Upper lobe of right lung (tissue), 1 donor: ENCODE measurements at regions not wholly inside any gene's neighbourhood (a gene's known extent, or its start where the extent isn't known, plus 50 kb on each side); places are given as distances from the start of the nearest gene placed in this dataset.

Experiments used
- ATAC-seq: fragments of 200-7000 bp; cut with Tn5 transposase; one replicate; pipeline ENCODE4 v1.9.1; 2020; ENCODE audit warnings: mild to moderate bottlenecking, moderate library complexity
- DNase-seq: peaks from one replicate; pipeline ENCODE4 v3.0.0-alpha.2; 2020
- H3K27ac ChIP-seq: fragments of 200-600 bp; one replicate; pipeline ENCODE4 v1.8.0; 2022
- H3K27me3 ChIP-seq: fragments of 200-600 bp; one replicate; pipeline ENCODE4 v1.8.0; 2022; ENCODE audit warnings: mild to moderate bottlenecking
- H3K36me3 ChIP-seq: fragments of 200-600 bp; one replicate; pipeline ENCODE4 v1.8.0; 2022
- H3K4me1 ChIP-seq: fragments of 200-600 bp; one replicate; pipeline ENCODE4 v1.8.0; 2022
- H3K4me3 ChIP-seq: fragments of 200-600 bp; one replicate; pipeline ENCODE4 v1.8.0; 2022; ENCODE audit warnings: mild to moderate bottlenecking
- H3K9me3 ChIP-seq: fragments of 200-600 bp; one replicate; pipeline ENCODE4 v1.8.0; 2022
- intact Hi-C: fragments of 100-400 bp; cut with DNase I; formaldehyde crosslinking; loops from one replicate; pipeline ENCODE4 v1.11.0; 2022
- TF ChIP-seq, protein P1 (sequence below): fragments of 200-600 bp; IDR thresholded peaks from one replicate; pipeline ENCODE4 v1.8.0; 2022; ENCODE audit warnings: antibody characterized with exemption
- donor health status: DM: no; HTN: yes; CAD: no; lungs with severe emphysema.

- Histone ChIP-seq H3K4me1 (no peaks in the 10 kb centered on the region), H3K9me3 (no peaks in the 10 kb centered on the region), H3K36me3 (no peaks in the 10 kb centered on the region), H3K27me3 (no peaks in the 10 kb centered on the region), H3K4me3 (no peak overlapping the region), H3K27ac (no peak overlapping the region)
- no peak for DNase-seq
- intact Hi-C loops: no loop called here
- TF ChIP-seq, protein P1, sequence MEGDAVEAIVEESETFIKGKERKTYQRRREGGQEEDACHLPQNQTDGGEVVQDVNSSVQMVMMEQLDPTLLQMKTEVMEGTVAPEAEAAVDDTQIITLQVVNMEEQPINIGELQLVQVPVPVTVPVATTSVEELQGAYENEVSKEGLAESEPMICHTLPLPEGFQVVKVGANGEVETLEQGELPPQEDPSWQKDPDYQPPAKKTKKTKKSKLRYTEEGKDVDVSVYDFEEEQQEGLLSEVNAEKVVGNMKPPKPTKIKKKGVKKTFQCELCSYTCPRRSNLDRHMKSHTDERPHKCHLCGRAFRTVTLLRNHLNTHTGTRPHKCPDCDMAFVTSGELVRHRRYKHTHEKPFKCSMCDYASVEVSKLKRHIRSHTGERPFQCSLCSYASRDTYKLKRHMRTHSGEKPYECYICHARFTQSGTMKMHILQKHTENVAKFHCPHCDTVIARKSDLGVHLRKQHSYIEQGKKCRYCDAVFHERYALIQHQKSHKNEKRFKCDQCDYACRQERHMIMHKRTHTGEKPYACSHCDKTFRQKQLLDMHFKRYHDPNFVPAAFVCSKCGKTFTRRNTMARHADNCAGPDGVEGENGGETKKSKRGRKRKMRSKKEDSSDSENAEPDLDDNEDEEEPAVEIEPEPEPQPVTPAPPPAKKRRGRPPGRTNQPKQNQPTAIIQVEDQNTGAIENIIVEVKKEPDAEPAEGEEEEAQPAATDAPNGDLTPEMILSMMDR: no peak
- ATAC-seq: no peak
Measured at GRCh38 chrX:39984191-39984956, 113.4 kb downstream of the BCOR start.

DNA sequence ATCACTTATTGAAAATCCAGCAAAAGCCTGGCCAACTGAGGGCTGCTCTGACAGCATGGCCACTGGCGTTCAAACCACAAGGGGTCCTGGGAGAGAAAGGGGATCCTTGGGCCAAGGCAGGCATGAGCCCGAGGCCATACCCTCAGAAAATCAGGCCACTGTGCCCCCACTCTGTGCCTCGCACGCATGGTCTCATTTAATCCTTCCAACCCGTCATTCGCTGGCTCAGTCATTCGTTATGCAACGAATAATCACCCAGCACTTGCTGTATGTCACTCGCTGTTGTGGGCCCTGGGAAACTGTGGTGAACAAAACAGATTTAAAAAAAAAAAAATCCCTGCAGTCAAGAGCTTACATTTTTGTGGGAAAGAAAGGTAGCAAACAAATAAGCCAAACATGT is 112.7 kb downstream of the BCOR start:
- intact Hi-C loops: no loop called here
- Histone ChIP-seq H3K4me1 (no peaks in the 10 kb centered on the region), H3K9me3 (no peaks in the 10 kb centered on the region), H3K27me3 (no peaks in the 10 kb centered on the region), H3K4me3 (no peak overlapping the region), H3K36me3 (no peaks in the 10 kb centered on the region), H3K27ac (no peak overlapping the region)
- ATAC-seq: no peak
- DNase-seq: no peak
- TF ChIP-seq, protein P1: no peak

- Histone ChIP-seq H3K4me3 (no peak overlapping the region), H3K36me3 (no peaks in the 10 kb centered on the region), H3K4me1 (no peaks in the 10 kb centered on the region), H3K27ac (no peak overlapping the region), H3K9me3 (no peaks in the 10 kb centered on the region), H3K27me3 (no peaks in the 10 kb centered on the region)
- DNase-seq (no peak), ATAC-seq (no peak)
- intact Hi-C loops: no loop called here
- TF ChIP-seq, protein P1: no peak
Measured at GRCh38 chrX:39985551-39985950, 112.2 kb downstream of the BCOR start.

DNA sequence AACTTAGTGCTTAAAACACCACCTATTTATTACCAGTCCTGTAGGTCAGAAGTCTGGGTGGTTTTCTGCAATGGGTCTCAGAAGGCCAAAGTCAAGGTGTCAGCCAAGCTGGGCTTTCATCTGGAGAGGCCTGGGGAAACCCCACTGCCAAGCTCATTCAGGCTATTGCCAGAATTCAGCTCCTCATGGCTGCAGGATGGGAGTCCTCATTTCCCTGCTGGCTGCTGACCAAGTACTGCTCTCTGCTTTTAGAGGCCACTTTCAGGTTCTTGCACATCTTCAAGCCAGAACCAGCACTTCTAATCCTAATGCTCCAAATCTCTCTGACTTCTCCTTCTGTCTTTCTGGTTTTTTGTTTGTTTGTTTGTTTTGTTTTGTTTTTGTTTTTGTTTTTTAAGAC is 109.3 kb downstream of the BCOR start:
- TF ChIP-seq, protein P1: no peak
- Histone ChIP-seq H3K27ac (no peak overlapping the region), H3K4me3 (no peak overlapping the region), H3K27me3 (no peaks in the 10 kb centered on the region), H3K36me3 (no peaks in the 10 kb centered on the region), H3K9me3 (no peaks in the 10 kb centered on the region), H3K4me1 (no peaks in the 10 kb centered on the region)
- intact Hi-C loops: no loop called here
- DNase-seq (no peak), ATAC-seq (no peak)

DNA sequence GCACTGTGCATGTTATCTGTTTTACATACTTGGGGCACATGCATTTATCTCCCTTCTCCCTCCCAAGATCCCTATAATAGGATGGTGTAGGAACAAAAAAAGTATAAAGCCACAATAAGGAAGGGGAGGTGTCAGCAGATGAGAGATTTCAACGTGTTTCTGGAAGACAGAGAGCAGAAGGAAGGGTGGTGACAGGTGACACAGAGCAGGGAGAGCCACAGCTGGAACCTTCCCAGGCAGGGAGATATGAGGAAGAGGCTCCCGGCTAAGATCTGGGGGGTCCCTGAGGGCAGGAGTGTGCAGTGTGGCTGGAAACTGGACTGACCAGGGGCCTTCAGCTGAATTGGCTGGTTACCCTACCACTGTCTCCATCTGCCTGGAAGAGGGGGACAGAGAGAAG is 107.4 kb downstream of the BCOR start:
- no peaks in the 10 kb centered on the region for H3K36me3 ChIP-seq
- H3K4me3 ChIP-seq: no peak overlapping the region
- no peaks in the 10 kb centered on the region for H3K27me3 ChIP-seq
- no peak overlapping the region for H3K27ac ChIP-seq
- ATAC-seq (no peak), DNase-seq (no peak)
- H3K9me3 ChIP-seq: no peaks in the 10 kb centered on the region
- TF ChIP-seq, protein P1: no peak
- intact Hi-C loops: no loop called here
- H3K4me1 ChIP-seq: no peaks in the 10 kb centered on the region

DNA sequence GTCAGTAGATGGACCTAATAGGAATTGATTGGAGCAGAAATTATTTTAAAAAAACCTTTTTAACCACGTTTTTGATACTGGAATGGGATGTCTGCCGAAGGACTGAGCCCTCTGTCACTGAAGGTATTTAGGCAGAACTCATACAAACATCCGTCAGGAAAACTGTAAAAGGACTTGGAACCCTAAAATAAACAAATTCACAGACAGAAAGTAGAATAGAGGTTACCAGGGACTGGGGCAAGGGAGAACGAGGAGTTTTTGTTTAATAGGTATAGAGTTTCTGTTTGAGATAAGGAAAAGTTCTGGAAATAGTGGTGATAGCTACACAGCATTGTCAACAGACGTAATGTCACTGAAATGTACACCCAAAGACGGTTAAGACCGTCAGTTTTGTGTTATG is 105.5 kb downstream of the BCOR start:
- Histone ChIP-seq H3K4me3 (no peak overlapping the region), H3K27me3 (no peaks in the 10 kb centered on the region), H3K36me3 (no peaks in the 10 kb centered on the region), H3K4me1 (no peaks in the 10 kb centered on the region), H3K27ac (no peak overlapping the region), H3K9me3 (no peaks in the 10 kb centered on the region)
- DNase-seq (no peak), ATAC-seq (no peak)
- TF ChIP-seq, protein P1: no peak
- intact Hi-C loops: no loop called here
